ENCODE measurements at regions not wholly inside any gene's neighbourhood (a gene's known extent, or its start where the extent isn't known, plus 50 kb on each side); places are given as distances from the start of the nearest gene placed in this dataset.
"Not testable (repeated sequence)": the region's sequence is repeated elsewhere in the genome, so short reads cannot be mapped to it uniquely, and the experiment has no call there.

DNA sequence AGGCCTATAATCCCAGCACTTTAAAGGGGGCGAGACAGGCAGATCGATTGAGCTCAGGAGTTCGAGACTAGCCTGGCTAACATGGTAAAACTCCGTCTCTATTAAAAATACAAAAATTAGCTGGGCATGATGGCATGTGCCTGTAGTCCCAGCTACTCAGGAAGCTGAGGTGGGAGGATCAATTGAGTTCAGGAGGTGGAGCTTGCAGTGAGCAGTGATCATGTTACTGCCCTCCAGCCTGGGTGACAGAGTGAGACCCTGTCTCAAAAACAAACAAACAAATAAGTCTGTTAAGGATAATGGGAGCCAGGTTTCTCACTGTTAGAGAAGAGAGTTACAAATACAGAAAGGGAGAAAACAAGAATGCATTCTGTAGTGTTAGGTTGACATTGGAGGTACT, 148.7 kb upstream of the PLD5 start:
- TF ChIP-seq, protein P1, sequence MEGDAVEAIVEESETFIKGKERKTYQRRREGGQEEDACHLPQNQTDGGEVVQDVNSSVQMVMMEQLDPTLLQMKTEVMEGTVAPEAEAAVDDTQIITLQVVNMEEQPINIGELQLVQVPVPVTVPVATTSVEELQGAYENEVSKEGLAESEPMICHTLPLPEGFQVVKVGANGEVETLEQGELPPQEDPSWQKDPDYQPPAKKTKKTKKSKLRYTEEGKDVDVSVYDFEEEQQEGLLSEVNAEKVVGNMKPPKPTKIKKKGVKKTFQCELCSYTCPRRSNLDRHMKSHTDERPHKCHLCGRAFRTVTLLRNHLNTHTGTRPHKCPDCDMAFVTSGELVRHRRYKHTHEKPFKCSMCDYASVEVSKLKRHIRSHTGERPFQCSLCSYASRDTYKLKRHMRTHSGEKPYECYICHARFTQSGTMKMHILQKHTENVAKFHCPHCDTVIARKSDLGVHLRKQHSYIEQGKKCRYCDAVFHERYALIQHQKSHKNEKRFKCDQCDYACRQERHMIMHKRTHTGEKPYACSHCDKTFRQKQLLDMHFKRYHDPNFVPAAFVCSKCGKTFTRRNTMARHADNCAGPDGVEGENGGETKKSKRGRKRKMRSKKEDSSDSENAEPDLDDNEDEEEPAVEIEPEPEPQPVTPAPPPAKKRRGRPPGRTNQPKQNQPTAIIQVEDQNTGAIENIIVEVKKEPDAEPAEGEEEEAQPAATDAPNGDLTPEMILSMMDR (IDR thresholded peaks at IDR 0.05) = not testable (repeated sequence)
- not testable (repeated sequence) for TF ChIP-seq POLR2AphosphoS5 (IDR thresholded peaks at IDR 0.05; ENCODE audit: low read depth, low read length); TCF7L2 (IDR thresholded peaks at IDR 0.05; ENCODE audit: low read depth, low read length); SIN3A (IDR thresholded peaks at IDR 0.05; ENCODE audit: borderline replicate concordance, insufficient read depth, low read depth, low read length)
- TF ChIP-seq, protein P2, sequence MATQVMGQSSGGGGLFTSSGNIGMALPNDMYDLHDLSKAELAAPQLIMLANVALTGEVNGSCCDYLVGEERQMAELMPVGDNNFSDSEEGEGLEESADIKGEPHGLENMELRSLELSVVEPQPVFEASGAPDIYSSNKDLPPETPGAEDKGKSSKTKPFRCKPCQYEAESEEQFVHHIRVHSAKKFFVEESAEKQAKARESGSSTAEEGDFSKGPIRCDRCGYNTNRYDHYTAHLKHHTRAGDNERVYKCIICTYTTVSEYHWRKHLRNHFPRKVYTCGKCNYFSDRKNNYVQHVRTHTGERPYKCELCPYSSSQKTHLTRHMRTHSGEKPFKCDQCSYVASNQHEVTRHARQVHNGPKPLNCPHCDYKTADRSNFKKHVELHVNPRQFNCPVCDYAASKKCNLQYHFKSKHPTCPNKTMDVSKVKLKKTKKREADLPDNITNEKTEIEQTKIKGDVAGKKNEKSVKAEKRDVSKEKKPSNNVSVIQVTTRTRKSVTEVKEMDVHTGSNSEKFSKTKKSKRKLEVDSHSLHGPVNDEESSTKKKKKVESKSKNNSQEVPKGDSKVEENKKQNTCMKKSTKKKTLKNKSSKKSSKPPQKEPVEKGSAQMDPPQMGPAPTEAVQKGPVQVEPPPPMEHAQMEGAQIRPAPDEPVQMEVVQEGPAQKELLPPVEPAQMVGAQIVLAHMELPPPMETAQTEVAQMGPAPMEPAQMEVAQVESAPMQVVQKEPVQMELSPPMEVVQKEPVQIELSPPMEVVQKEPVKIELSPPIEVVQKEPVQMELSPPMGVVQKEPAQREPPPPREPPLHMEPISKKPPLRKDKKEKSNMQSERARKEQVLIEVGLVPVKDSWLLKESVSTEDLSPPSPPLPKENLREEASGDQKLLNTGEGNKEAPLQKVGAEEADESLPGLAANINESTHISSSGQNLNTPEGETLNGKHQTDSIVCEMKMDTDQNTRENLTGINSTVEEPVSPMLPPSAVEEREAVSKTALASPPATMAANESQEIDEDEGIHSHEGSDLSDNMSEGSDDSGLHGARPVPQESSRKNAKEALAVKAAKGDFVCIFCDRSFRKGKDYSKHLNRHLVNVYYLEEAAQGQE (IDR thresholded peaks at IDR 0.05; ENCODE audit: insufficient read depth in 1 of 2, low read depth in 2 of 2, low read length in 1 of 2) = not testable (repeated sequence)
